Brain pericyte (primary cell): ENCODE measurements at regions not wholly inside any gene's neighbourhood (a gene's known extent, or its start where the extent isn't known, plus 50 kb on each side); places are given as distances from the start of the nearest gene placed in this dataset.
"Not testable (repeated sequence)": the region's sequence is repeated elsewhere in the genome, so short reads cannot be mapped to it uniquely, and the experiment has no call there.

ENCODE experiments used
- DNase-seq: peaks from one replicate; pipeline ENCODE4 v3.0.0-alpha.2; 2012; ENCODE audit warnings: low read depth, low spot score

GRCh38 chr5:122668552-122668951 is 106.3 kb upstream of the SNX2 start:
- DNase-seq: no peak

DNA sequence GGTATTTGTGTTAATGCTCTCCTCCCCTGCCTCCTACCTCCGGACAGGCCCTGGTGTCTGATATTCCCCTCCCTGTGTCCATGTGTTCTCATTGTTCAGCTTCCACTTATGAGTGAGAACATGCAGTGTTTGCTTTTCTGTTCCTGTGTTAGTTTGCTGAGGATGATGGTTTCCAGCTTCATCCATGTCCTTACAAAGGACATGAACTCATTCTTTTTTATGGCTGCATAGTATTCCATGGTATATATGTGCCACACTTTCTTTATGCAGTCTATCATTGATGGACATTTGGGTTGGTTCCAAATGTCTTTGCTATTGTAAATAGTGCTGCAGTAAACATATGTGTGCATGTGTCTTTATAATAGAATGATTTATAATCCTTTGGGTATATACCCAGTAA is 105.2 kb upstream of the SNX2 start:
- DNase-seq: not testable (repeated sequence)

GRCh38 chr5:122673343-122673742 is 101.5 kb upstream of the SNX2 start:
- no peak for DNase-seq

- DNase-seq: no peak
These were observed 100.5 kb upstream of the SNX2 start for GRCh38 chr5:122674385-122674784.

GRCh38 chr5:122680623-122681350 is 94.1 kb upstream of the SNX2 start:
- DNase-seq: no peak

GRCh38 chr5:122683631-122684030 is 91.2 kb upstream of the SNX2 start:
- no peak for DNase-seq

DNA sequence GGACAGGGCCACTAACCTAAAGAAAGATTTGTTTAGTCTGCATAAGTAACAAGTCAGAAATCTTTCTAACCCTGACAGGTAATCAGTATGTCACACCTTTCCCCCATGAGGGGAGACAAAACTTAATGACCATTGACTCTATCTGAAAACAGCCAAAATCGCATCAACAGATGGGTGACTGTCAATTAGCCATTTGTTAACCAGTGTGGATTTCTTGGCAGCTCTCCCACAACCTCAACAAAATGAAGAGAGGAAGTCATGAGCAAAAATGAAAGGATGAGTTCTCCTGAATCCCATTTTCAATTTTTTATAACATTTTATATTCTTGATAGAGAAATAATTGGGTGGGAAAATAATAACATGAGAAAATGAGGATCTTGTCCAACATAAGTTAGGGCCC is 84.6 kb upstream of the SNX2 start:
- DNase-seq: no peak

DNA sequence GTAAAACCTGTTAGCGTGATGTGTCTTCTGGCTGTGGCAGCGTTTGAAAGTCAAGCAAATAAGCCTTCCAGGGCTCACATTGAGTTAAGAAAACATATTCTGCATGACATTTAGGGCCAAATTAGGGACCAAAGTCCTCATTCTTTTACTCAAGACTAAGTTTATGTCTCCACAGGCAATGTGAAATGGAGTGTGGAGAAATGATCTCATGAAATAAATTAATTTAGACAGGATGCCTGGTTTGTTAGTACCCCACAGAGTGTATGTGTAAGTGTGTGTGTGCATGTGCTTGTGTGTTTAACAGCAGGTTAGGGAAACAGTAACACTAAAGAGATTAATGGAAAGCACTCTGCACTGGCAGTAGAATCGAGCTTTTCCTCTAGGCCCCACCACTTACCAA is 82.9 kb upstream of the SNX2 start:
- DNase-seq: no peak

DNA sequence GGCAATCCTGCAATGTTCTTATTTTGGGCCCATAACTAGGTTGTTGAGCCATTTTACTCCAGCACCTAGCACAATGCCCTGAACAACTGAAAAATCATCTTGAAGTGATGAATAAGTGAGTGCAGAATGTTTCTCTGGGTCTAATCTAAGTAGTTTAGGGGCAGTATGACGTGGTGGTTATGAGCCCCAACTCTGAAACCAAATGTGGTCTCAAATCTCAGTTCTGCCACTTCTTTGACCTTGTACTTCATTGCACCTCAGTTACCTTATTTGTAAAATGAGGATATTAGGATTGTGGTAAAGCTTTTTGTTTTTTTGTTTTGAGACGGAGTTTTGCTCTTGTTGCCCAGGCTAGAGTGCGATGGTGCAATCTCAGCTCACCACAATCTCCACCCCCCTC is 80.9 kb upstream of the SNX2 start:
- DNase-seq: no peak

- no peak for DNase-seq
These were observed 80.0 kb upstream of the SNX2 start for GRCh38 chr5:122694884-122695283.

DNA sequence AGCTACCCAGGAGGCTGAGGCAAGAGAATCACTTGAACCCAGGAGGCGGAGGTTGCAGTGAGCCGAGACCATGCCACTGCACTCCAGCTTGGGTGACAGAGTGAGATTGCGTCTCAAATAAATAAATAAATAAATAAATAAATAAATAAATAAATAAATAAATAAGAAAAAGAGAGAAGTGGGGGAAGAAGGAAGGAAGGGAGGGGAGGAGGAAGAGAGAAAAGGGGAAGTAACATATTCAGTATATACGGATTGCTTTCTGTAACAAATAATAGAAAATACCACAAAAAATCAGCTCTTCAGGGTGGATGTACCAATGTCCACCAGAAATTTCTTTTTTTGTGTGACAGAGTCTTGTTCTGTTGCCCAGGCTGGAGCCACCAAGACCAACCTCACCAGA is 78.1 kb upstream of the SNX2 start:
- not testable (repeated sequence) for DNase-seq

DNA sequence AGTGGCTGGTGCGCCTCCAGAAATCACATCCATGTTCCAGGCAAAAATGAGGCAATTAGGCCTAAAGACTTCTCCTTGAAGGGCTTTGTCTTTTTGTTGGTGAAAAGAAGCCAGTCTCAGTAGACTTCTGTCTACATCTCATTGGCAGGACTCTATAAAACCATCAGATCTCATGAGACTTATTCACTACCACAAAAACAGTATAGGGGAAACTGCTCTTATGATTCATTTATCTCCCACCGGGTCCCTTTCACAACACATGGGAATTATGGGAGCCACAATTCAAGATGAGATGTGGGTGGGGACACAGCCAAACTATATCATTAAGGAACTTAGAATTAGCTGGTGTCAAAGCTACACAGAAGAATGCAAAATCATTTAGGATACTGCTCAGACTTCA is 77.7 kb upstream of the SNX2 start:
- DNase-seq: no peak

GRCh38 chr5:122699201-122699600 is 75.7 kb upstream of the SNX2 start:
- DNase-seq: no peak

DNA sequence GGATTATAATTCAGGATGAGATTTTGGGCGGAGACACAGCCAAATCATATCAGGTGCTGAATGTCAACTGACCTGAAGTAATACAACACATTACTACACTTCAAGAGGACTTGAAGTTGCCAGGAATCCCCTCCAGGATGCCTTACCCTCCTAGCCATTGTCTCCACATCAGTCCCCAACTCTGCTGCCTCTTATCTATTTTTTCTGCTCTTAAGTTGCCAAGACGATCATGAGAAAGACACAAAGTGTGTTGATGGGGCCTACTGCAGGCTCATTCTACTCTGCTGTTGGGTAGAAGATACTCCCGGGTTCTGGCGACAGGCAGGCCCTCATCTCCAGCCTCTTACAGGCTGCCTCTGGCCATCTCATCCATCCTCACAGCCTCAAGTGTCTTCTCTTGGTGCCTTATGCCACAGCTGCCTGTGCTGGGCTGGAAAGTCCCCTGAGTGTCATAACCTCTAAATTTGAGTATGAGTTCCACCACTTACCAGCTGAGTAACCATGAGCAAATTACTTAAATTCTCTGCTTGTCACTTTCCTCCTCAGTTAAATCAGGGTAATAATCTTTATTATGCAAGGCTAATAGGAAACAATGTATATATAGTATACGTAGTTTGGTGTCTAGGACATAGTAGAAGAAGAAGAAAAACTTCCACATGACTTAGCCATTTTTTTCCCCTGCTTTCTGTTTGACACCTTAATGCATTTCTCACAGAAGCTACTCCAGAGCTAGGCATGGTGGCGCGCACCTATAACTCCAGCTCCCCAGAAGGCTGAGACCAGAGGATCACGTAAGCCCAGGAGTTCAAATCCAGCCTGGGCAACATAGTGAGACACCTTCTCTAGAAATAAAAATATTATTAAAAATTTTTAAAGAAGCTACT is 73.0 kb upstream of the SNX2 start:
- no peak for DNase-seq

GRCh38 chr5:122702524-122702875 is 72.4 kb upstream of the SNX2 start:
- DNase-seq: no peak

DNA sequence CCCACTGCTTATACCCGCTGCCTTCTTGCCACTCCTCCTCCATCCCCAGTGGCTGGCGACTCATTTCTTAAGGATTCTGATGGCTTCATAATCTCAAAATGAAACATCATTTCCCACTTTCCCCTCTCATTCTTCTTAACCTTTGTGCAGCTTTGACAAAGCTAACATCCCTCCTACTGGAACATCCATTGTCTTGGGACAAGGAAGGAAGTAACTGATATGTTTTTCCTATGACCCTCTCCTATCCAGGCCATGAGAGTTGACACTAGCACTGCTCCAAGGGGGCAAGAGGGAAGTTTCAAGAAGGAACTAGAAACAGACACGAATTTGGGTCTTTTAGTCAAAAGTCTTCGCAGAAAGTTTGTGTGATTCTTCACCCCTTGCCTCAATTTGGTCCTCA is 71.7 kb upstream of the SNX2 start:
- no peak for DNase-seq

- no peak for DNase-seq
These were observed 70.4 kb upstream of the SNX2 start for GRCh38 chr5:122704247-122705036.

- DNase-seq: no peak
These were observed 69.0 kb upstream of the SNX2 start for GRCh38 chr5:122705851-122706250.

DNA sequence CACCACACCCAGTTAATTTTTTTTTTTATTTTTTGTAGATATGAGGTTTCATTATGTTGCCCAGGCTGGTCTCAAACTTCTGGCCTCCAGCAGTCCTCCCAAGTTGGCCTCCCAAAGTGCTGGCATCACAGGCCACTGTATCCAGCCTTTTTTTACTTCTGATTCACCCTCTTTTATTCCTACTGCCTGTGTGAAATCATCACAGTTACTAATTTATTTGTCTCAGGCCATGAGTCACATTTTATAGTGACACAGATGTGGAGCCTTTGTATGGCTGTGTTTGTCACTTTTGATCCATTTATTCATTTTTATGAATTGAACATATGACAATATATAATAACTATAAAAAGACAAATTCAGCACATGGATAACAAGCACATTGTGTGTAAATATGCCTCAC is 67.1 kb upstream of the SNX2 start:
- DNase-seq: no peak

DNA sequence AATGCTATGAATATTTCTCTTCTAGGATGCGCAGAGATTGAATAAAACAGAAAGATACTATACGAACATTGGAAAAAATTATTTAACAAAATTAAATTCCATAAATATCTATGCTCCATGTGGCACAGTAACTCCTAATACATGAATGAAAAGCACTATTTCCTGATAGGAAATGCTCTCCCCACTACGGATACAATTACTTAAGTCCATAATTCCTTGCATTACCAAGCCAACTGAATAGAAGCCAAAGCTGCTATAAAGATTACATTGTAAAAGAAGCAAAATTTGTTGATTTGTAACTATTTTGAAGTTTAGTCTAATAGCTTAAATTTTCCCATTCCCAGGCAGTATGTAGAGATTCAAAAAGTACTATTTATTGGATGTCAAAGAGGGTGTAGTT is 61.8 kb upstream of the SNX2 start:
- no peak for DNase-seq

GRCh38 chr5:122715095-122715494 is 59.8 kb upstream of the SNX2 start:
- DNase-seq: no peak

- DNase-seq: no peak
These were observed 56.3 kb upstream of the SNX2 start for GRCh38 chr5:122718611-122719010.
